ENCODE measurements at regions not wholly inside any gene's neighbourhood (a gene's known extent, or its start where the extent isn't known, plus 50 kb on each side); places are given as distances from the start of the nearest gene placed in this dataset.

- TF ChIP-seq CTCF (IDR thresholded peaks at IDR 0.05; ENCODE audit: low read depth, low read length) (no peak), EZH2phosphoT487 (IDR thresholded peaks at IDR 0.05; ENCODE audit: low read depth) (no peak)
These were observed 150.4 kb upstream of the ITGA4 start for GRCh38 chr2:181306785-181307184.
